Upper lobe of right lung (tissue), 1 donor: ENCODE measurements at regions not wholly inside any gene's neighbourhood (a gene's known extent, or its start where the extent isn't known, plus 50 kb on each side); places are given as distances from the start of the nearest gene placed in this dataset.

Source experiments
- ATAC-seq: fragments of 200-7000 bp; cut with Tn5 transposase; one replicate; pipeline ENCODE4 v1.9.1; 2020; ENCODE audit warnings: mild to moderate bottlenecking, moderate library complexity
- DNase-seq: peaks from one replicate; pipeline ENCODE4 v3.0.0-alpha.2; 2020
- H3K27ac ChIP-seq: fragments of 200-600 bp; one replicate; pipeline ENCODE4 v1.8.0; 2022
- H3K27me3 ChIP-seq: fragments of 200-600 bp; one replicate; pipeline ENCODE4 v1.8.0; 2022; ENCODE audit warnings: mild to moderate bottlenecking
- H3K36me3 ChIP-seq: fragments of 200-600 bp; one replicate; pipeline ENCODE4 v1.8.0; 2022
- H3K4me1 ChIP-seq: fragments of 200-600 bp; one replicate; pipeline ENCODE4 v1.8.0; 2022
- H3K4me3 ChIP-seq: fragments of 200-600 bp; one replicate; pipeline ENCODE4 v1.8.0; 2022; ENCODE audit warnings: mild to moderate bottlenecking
- H3K9me3 ChIP-seq: fragments of 200-600 bp; one replicate; pipeline ENCODE4 v1.8.0; 2022
- intact Hi-C: fragments of 100-400 bp; cut with DNase I; formaldehyde crosslinking; loops from one replicate; pipeline ENCODE4 v1.11.0; 2022
- TF ChIP-seq, protein P1 (sequence below): fragments of 200-600 bp; IDR thresholded peaks from one replicate; pipeline ENCODE4 v1.8.0; 2022; ENCODE audit warnings: antibody characterized with exemption
- donor health status: DM: no; HTN: yes; CAD: no; lungs with severe emphysema.

DNA sequence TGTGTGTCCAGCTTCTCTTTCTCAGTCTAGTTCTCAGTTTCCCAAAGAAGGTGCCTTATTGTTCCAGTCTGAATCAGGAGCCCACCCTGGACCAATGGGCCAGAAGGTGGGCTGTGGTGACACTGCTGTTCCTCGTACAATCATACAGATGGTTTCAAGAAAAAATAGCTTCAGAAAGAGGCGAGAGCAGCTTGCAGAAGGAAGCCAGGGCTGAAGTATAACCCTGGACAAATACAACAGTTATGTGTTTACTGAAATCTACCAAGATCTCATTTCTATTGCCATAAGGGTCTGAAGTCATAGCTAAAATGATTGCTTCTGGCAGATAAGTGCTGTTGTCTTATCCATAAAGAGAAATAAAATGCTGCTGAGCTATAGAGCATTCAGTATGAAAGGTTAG is 75.4 kb downstream of the PFDN4 start:
- ATAC-seq (no peak), DNase-seq (no peak)
- no peaks in the 10 kb centered on the region for H3K27me3 ChIP-seq
- H3K27ac ChIP-seq = no peak overlapping the region
- TF ChIP-seq, protein P1, sequence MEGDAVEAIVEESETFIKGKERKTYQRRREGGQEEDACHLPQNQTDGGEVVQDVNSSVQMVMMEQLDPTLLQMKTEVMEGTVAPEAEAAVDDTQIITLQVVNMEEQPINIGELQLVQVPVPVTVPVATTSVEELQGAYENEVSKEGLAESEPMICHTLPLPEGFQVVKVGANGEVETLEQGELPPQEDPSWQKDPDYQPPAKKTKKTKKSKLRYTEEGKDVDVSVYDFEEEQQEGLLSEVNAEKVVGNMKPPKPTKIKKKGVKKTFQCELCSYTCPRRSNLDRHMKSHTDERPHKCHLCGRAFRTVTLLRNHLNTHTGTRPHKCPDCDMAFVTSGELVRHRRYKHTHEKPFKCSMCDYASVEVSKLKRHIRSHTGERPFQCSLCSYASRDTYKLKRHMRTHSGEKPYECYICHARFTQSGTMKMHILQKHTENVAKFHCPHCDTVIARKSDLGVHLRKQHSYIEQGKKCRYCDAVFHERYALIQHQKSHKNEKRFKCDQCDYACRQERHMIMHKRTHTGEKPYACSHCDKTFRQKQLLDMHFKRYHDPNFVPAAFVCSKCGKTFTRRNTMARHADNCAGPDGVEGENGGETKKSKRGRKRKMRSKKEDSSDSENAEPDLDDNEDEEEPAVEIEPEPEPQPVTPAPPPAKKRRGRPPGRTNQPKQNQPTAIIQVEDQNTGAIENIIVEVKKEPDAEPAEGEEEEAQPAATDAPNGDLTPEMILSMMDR = no peak
- no peaks in the 10 kb centered on the region for H3K9me3 ChIP-seq
- intact Hi-C loops = no loop called here
- H3K36me3 ChIP-seq = no peaks in the 10 kb centered on the region
- H3K4me1 ChIP-seq = no peaks in the 10 kb centered on the region
- no peak overlapping the region for H3K4me3 ChIP-seq

DNA sequence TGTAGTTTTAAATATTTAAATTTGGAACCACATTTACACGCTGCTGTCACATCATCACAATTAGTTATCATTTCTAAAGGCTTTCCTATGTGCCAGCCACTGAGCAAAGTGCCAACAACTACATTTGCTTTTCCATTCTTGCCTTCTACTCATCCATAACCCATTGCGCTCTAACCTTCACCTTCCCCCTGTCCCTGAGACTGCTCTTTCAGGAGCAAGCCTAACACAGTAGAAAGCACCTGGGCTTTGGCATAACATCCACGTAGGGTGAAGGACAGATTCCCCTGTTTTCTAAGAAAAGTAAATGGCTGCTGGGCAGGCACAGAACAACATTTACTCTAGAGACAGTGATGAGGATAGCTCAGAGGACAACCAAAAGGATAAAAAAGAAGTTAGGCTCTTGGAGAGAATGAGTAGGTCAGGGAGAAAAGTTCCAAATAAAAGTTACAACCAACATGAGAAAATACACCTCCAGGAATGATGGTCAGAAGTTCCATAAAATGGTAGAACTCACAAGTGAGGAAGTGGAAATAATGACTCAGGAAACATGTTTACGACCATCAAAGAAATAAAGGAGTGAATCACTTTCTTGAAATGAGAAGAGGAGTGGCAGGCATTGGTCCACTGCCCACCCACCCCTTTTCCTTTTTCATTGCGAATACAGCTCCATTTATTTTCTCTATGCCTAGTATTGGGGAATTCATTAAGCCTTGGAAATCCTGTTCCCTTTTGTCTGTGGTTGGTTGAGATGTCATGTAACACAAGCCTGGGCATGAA is 77.2 kb downstream of the PFDN4 start:
- Histone ChIP-seq H3K4me1 (no peaks in the 10 kb centered on the region), H3K27ac (no peak overlapping the region), H3K27me3 (no peaks in the 10 kb centered on the region), H3K4me3 (no peak overlapping the region), H3K9me3 (no peaks in the 10 kb centered on the region), H3K36me3 (no peaks in the 10 kb centered on the region)
- intact Hi-C loops = no loop called here
- ATAC-seq (no peak), DNase-seq (no peak)
- TF ChIP-seq, protein P1 = no peak

DNA sequence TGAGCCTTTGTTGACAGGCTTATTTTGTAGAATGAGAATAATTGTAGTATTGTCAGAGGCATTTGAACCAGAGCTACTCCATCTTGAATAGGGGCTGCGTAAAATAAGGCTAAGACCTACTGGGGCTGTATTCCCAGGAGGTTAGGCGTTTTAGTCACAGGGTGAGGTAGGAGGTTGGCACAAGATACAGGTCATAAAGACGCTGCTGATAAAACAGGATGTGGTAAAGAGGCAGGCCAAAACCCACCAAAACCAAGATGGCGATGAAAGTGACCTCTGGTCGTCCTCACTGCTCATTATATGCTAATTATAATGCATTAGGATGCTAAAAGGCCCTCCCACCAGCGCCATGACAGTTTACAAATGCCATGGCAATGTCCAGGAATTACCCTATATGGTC is 82.7 kb downstream of the PFDN4 start:
- ATAC-seq = no peak
- intact Hi-C loops = no loop called here
- Histone ChIP-seq H3K4me3 (no peak overlapping the region), H3K36me3 (no peaks in the 10 kb centered on the region), H3K27ac (no peak overlapping the region), H3K27me3 (no peaks in the 10 kb centered on the region), H3K4me1 (no peaks in the 10 kb centered on the region), H3K9me3 (no peaks in the 10 kb centered on the region)
- no peak for DNase-seq
- TF ChIP-seq, protein P1 = no peak

DNA sequence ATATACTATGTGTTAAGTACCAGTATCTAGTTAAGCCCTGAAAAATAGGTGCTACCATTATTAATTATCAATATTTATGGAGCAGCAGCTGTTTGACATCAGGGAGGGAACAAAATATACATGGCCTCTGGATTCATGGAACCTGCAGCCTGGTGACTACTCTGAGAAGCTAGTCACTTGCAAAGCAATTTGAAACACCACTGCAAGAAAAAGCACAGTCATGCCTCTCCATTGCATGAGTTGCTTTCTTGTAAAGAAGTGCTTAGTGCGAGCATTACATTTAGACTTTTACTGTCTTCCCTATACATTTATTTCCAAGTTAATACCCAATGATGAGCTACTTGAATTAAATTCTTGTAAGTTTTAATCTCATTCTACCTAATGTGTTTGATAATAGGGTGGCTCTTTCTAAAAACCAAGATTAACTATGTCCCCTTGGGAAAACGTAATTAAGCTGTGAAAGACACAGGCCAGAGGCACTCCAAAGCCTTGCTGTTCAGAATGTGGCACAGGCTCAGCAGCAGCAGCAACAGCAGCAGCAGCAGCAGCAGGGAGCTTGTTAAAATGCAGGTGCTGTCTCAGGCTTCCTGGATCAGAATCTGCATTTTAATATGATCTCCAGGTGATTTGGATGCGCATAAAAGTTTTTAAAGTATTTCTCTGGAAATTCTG is 83.6 kb downstream of the PFDN4 start:
- Histone ChIP-seq H3K4me3 (no peak overlapping the region), H3K27ac (no peak overlapping the region), H3K4me1 (no peaks in the 10 kb centered on the region), H3K27me3 (no peaks in the 10 kb centered on the region), H3K36me3 (no peaks in the 10 kb centered on the region), H3K9me3 (no peaks in the 10 kb centered on the region)
- ATAC-seq (no peak), DNase-seq (no peak)
- intact Hi-C loops = no loop called here
- TF ChIP-seq, protein P1 = no peak

DNA sequence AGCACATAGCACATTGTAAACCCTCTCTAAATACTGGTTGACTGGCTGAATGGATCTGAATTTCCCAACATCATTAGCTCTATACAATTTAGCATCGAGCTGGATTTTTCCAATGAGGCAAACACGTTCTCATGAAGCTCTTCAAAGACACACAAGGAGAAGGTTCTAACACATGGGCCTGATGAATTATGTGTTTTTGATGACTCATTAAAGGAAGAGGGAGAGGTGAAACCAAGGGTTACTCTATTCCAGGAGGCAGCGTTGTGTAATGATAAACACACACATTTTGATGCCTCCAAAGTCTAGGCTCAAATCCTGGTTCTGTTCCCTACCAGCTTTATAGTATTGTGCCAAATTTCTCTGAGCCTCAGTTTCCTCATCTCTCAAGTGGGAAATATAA is 84.3 kb downstream of the PFDN4 start:
- no peak overlapping the region for H3K4me3 ChIP-seq
- intact Hi-C loops = no loop called here
- ATAC-seq (no peak), DNase-seq (no peak)
- TF ChIP-seq, protein P1 = no peak
- no peaks in the 10 kb centered on the region for H3K4me1 ChIP-seq
- H3K27me3 ChIP-seq = no peaks in the 10 kb centered on the region
- H3K36me3 ChIP-seq = no peaks in the 10 kb centered on the region
- no peak overlapping the region for H3K27ac ChIP-seq
- no peaks in the 10 kb centered on the region for H3K9me3 ChIP-seq
